DOHH2 (cell line): ENCODE measurements at regions not wholly inside any gene's neighbourhood (a gene's known extent, or its start where the extent isn't known, plus 50 kb on each side); places are given as distances from the start of the nearest gene placed in this dataset.

ENCODE experiments used
- EZH2phosphoT487 ChIP-seq: fragments of 200-600 bp; sonication (generic); IDR thresholded peaks from 2 replicates; pipeline ENCODE4 v1.6.1; 2017; ENCODE audit warnings: borderline replicate concordance, mild to moderate bottlenecking, antibody characterized with exemption, low read length, moderate library complexity, mixed read lengths
- TF ChIP-seq, protein P1 (sequence below): fragments of 200-600 bp; sonication (generic); IDR thresholded peaks from one replicate; pipeline ENCODE4 v1.5.1; 2014; ENCODE audit warnings: antibody characterized with exemption, mild to moderate bottlenecking, low read depth, low read length; ENCODE audit not compliant: poor library complexity, severe bottlenecking

DNA sequence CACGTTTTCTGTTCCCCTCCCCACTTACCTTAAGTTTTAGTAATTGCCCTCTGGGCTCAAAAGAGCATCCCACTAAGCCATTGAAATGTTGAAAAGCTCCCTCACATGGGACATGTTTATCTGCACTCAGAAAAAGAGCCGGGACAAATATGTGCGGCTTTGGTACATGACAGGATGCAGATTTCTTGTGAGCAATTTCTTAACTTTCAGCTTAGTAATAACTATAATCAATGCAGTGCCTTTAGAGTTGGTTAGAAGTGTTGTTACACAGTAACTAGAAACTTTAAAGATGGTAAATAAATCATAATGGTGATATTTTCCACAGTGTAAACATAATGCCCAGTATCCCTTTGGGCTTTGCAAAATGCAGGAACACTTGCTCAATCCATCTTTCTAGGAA, 89.2 kb downstream of the ZNF365 start:
- TF ChIP-seq, protein P1, sequence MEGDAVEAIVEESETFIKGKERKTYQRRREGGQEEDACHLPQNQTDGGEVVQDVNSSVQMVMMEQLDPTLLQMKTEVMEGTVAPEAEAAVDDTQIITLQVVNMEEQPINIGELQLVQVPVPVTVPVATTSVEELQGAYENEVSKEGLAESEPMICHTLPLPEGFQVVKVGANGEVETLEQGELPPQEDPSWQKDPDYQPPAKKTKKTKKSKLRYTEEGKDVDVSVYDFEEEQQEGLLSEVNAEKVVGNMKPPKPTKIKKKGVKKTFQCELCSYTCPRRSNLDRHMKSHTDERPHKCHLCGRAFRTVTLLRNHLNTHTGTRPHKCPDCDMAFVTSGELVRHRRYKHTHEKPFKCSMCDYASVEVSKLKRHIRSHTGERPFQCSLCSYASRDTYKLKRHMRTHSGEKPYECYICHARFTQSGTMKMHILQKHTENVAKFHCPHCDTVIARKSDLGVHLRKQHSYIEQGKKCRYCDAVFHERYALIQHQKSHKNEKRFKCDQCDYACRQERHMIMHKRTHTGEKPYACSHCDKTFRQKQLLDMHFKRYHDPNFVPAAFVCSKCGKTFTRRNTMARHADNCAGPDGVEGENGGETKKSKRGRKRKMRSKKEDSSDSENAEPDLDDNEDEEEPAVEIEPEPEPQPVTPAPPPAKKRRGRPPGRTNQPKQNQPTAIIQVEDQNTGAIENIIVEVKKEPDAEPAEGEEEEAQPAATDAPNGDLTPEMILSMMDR, result no peak
- TF ChIP-seq EZH2phosphoT487, result no peak
